HG03045 (cell line): ENCODE measurements at regions not wholly inside any gene's neighbourhood (a gene's known extent, or its start where the extent isn't known, plus 50 kb on each side); places are given as distances from the start of the nearest gene placed in this dataset.
"Not testable (repeated sequence)": the region's sequence is repeated elsewhere in the genome, so short reads cannot be mapped to it uniquely, and the experiment has no call there.

ENCODE experiments used
- ATAC-seq: cut with Tn5 transposase; IDR thresholded peaks from one replicate; pipeline ENCODE4 v1.9.1; 2021; ENCODE audit warnings: mild to moderate bottlenecking, moderate library complexity; ENCODE audit not compliant: unreplicated experiment

DNA sequence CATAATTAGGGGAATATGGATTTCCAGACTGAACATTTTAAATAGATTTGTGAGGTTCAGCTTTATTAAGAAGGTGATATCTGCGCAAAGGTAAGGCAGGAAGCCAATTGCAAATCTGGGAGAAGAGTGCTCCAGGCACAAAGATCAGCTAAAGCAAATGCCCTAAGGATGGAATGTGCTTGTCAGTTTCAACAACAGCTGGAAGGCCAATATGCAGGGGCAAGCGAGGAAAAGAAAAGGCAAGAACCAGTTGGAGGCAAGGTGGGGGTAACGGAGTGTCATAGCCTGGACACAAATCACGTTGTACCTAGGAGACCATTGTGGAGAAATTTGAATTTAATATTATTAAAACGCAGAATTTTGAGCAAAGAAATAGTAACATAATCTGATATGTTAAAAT, 1710.3 kb upstream of the PCDH7 start:
- no peak for ATAC-seq

DNA sequence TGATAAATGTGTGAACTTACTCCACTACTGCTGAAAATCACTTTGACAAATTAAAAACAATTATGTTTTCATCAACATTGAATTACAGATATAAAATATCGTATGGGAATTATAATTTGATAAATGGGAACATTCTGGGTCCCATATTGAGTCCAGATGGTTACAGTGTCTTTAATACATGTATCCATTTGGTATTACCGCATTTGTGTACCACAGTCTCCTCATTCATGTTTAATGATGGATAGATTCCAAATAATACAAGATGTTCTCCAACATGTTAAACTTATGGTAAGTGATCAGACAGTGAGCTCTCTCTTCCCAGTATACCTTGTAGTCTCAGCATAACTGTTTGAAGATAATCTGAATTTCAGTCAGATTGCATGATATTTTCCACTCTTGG, 1706.8 kb upstream of the PCDH7 start:
- ATAC-seq, result no peak

DNA sequence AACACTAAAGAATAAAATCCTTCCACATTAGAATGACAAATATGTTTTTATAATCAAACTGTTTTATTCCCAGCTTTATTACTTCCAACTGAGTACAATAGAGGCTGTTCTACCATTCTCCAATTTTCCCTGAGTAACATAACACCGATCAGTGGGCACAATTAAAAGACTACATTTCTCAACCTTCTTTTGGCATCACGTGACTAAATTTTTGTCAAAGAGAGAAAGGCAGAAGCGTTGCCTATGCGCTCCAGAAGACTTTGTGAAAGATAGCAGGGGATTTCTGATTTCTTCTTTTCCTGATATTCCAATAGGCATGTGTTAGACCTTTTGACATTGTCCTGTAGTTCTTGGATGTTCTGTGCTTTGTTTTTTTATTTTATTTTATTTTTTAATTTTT, 1705.6 kb upstream of the PCDH7 start:
- ATAC-seq, result no peak

DNA sequence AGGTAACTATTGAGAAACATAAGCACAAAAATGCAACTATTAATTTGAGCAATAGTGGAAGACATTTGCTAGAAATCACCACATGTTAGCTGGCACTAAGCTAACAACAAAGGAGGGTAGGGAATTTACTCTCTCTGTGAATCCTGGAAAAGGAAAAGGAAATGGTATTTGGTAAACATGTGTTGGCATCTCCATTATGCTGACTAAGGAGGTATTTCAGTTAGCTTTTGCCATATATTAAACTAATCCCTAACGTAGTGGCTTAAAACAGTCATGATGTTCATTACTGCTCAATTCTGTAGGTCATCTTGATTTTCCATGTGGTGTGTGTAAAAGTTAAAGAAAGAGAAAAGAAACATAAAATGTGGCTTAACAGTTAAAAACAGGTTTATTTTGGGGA, 1686.5 kb upstream of the PCDH7 start:
- no peak for ATAC-seq

DNA sequence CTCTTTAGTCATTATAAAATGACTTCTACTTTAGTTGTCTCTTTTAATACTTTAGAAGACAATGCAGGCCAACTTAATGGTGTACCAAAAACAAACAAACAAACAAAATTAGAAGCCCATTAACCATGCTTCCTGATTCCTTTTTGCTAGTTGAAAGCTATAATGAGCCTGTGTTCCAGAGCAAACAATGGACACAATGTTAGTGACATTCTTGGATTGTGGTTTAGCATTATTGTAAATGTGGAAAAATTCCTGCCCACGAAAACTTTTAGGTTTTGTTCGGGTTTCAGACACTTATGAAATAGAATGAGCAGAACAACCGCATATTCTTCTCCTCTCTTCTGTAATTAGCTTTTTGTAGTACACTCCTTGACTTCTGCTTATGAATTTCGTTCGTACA, 1682.7 kb upstream of the PCDH7 start:
- no peak for ATAC-seq

DNA sequence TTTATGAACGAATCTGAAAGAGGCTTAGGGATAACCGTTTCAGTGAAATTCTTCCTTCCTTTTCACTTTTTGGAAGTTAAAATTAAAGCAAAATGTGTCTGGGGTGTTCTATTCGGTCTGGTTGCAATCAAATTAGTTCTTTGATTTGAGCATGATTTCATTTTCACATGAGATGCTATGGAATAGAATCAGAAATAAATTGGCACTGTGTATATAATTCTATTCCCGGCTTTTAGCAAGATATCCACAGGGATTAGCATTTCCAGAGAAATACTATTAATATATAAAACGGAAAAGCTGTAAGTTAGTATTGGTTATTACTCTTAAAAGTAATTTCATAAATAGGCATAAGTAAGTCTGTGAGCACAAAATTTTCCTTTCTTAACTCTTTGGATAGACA, 1676.8 kb upstream of the PCDH7 start:
- no peak for ATAC-seq

DNA sequence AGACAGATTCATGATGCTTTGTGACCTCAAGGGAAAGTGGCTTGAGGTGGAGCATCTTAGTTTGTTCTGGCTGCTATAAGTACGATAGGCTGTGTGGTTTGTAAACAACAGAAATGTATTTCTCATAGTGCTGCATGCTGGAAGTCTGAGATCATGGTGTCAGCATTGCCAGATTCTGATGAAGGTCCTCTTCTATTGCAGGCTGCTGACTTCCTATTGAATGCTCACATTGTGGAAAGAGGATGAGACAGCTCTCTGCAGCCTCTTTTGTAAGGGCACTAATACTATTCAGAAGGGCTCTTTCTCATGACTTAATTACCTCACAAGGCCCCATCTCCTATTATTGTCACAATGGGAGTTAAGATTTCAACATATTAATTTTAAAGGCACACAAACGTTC, 1674.0 kb upstream of the PCDH7 start:
- ATAC-seq, result no peak

DNA sequence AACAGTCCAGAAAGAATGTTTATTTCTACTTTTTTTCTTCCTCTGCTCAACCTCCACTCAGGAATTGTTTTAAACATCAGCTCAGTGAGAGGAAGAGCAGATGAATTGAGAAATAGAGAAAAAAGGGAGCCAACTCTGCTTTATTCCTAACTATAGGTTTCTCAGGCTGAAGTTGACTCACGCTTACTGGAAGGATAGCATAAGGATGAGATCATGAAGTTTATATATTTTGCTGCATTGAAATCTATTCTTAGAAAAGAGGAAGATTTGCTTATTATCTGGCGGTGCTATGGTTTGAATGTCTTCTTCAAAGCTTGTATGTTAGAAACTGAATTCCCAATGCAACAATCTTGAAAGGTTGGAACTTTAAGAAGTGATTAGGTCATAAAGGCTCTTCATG, 1673.4 kb upstream of the PCDH7 start:
- no peak for ATAC-seq

DNA sequence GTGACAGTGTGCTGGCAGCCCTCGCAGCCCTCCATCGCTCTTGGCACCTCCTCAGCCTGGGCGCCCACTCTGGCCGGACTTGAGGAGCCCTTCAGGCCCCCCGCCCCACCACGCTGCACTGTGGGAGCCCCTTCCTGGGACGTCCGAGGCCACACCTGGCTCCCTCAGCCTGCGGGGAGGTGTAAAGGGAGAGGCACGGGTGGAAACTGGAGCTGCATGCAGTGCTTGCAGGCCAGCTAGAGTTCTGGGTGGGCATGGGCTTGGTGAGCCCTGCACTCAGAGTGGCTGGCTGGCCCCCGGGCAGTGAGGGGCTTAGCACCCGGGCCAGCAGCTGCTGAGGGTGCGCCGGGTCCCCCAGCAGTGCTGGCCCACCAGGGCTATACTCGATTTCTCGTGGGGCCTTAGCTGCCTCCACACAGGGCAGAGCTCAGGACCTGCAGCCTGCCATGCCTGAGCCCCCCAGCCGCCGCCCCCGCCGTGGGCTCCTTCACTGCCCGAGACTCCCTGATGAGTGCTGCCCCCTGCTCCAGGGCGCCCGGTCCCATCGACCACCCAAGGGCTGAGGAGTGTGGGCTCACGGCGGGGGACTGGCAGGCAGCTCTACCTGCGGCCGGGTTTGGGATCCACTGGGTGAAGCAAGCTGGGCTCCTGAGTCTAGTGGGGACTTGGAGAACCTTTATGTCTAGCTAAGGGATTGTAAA, 1672.7 kb upstream of the PCDH7 start:
- no peak for ATAC-seq

DNA sequence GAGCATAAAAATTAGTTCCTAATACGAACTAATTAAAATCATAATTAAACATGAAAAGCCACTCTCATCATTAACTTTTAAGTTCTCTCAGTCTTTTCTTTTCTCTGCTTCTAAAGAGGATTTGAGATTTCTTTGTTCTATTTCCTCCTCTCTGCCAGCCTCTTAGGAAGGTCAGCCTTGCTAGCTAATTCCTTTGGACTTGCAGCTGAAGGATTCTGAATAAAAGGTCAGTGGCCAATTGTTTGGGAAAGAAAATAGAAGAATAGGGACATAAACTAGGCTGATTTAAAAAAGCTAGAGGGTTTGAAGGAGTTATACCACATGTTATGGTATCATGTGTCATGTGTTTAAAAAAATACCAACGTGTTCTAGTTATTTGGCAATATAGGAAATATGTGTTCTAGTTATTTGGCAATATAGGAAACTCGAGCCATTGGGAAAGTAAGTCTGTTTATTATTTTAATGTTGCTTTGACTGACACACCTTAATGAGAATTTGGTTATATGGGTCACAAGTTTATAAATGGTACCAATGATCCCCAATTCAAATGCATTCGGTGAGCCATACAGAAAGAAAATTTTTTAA, 1668.7 kb upstream of the PCDH7 start:
- ATAC-seq, result no peak

DNA sequence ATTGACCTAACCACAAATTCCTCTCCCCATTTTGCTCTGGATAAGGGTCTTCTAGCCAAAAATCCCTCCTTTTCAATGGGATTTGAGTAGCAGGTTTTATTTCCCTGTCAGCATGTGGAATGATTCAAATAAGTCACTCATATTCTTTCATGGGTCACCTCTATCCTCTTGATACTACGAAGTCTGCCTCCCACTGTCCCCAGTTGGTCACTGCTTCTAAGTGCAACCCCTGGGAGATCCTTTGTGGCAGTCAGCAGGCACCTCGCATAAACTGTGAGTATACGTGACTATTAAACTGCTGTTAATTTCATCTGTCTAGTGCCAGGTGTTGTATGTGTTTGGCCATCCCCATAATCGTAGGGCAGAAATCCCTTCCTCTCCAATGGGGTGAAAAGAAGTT, 1667.9 kb upstream of the PCDH7 start:
- ATAC-seq, result no peak

DNA sequence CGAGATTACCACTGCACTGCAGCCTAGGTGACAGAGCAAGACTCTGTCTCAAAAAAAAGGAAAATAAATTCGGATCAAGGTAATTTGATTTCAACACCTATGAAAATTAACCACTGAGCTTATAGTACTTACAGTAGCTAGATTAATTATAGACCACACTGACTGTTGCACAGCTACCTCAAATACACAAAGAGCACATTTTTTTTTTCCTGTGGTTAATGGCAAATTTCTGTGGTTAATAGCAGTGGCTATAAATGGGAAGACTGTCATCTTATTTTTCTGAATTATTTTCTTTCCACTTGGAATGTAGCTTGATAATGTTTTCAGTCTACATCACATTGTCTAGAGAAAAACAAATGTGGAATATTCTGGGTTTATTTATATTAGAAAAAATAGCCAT, 1661.6 kb upstream of the PCDH7 start:
- no peak for ATAC-seq

DNA sequence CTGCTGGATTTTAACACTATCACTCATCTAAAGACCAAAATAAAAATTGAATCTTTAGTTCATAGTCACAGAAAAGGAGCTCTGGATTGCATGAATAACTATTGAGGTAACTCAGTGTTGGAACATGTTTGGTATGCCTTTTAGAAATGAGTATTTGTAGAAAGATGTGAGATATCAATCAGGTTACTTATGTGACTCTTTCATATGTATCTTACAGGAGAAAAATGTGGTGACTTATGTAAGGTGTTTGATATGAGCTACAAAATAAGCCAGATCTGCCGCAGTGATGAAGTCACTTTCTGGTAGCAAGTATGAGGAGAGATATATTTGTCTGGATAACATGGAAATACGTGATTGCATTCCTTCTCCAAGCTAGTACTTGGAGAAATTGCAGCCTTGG, 1653.3 kb upstream of the PCDH7 start:
- ATAC-seq, result no peak

DNA sequence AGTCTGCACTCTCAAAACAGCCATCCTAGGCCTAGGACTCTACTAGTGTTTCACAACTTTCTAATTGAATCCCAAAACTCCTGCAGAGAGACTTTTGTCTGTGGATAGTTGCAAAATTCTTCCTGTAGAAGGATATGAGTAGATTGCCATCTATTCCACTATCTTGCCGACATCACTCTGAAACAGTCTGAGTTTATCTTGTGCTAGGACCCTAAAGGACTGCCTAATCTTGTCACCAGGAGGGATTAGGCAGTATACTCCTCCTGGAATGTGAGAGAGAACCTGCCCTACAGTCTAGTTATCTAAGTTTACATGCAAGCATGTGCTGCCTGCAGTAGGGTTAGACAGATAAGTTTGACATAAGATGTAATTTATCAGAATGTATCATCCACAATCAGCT, 1646.6 kb upstream of the PCDH7 start:
- ATAC-seq, result no peak

DNA sequence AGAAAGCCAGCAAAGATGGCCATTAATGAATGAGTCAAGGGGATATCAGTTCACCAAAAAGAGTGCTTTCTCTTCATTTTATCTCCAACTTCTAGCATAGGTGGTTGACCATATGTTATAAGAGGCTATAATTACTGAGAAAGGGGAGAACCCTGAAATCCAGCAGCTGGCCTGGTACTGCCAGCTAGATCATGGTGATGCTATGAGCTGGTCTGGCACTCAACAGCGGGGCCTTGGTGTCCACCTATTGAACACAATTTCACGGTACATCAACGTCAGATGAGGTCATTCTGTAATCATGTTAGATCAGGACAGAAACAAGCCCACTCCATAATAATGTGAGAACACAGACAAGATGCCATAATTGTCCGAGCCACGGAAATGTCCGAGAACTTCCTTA, 1644.8 kb upstream of the PCDH7 start:
- ATAC-seq, result no peak

DNA sequence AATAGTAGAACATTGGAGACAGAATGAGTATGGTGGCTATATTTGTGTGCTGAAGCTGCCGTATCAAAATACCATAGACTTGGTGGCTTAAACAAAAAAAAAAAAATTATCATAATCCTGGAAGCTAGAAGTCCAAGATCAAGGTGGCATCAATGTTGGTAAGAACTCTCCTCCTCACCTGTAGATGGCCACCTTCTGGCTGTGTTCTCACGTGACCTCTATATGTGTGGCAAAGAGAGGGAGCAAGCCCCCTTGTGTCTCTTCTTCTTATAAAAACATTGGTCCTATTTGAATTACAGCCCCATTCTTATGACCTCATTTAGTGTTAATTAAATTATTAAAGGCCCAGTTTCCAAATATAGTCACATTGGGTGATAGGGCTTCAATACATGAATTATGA, 1640.9 kb upstream of the PCDH7 start:
- ATAC-seq, result no peak

DNA sequence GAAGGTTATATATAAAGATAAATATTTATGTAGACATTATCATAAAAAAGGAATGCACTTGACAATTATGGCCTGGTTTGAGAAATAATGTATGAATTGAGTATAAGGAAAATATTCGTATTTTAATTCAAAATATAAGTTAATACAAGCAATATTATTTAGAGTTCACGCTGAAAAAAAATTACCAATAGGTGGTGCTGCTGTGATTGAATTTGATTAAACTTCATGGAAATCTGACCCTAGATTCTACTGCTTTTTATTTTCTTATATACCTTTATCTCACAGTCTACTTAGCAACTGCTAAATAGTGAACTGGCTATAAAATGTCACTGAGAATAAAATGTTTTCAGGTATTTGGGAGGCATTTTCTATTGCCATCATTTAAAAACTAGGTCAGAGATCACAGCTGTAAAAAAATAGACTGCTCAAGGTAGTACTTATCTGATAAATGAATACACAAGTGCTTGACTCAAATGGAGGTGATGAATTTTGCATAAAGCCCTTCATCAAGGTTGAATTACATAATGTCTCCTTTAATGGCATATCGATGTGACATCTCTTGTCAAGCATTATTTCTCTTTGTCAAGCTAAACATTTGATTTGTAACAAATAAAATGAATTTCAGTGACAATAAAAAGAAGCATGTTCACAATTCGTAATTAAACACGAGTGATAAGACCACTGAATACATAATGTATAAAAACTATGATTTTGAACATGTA, 1638.8 kb upstream of the PCDH7 start:
- ATAC-seq, result no peak

DNA sequence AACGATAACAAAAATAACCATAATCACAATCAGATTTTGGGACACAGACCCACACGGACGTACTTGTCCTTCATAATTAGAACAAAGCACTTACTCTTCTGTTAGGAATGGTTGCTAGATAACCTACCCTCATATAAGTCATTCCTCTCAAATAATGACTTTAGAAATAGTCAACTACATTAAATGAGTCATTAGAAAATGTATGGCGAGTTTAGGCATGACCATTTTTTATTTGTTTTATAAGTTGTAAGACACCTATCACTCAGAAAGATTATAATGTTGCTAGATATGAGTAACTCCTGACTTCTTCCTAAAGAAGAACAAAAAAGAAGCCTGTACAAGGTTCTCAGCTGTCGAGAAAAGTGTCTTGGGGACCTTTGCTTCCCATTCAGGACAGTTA, 1637.5 kb upstream of the PCDH7 start:
- no peak for ATAC-seq

DNA sequence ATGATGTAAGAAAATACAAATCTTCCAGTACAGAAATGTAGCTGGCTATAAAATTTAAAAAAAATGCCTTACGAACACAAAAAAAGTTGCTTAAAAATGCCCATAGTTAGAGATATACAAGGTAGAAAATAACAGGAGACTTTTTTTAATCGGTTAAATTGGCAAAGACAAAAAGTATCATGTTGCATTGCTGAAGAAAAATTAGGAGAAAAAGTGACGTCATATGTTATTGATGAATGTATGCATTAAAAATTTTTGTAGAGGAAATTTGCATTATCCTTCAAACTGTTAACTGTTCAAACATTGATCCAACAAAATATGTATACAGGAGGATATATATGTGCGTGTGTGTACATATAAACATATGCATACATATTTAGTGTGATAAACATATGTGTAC, 1634.4 kb upstream of the PCDH7 start:
- ATAC-seq, result no peak

DNA sequence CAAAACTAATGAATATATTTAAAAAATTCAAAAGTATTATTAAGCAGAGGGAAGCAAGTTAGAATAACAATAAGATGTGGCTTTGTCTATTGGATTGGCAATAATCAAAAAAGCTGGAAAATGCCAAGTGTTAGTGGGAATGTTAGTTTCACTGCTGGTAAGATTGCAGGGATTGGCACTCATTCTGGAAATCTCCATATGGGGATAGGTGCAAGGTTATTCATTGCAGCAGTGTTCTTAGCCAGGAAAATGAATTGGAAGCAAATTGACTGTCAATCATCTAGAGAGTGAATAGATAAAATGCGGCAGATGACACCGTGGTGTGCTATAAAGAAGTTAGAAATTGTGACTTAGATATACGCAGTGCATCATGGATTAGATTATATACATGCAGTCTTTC, 1615.5 kb upstream of the PCDH7 start:
- no peak for ATAC-seq

DNA sequence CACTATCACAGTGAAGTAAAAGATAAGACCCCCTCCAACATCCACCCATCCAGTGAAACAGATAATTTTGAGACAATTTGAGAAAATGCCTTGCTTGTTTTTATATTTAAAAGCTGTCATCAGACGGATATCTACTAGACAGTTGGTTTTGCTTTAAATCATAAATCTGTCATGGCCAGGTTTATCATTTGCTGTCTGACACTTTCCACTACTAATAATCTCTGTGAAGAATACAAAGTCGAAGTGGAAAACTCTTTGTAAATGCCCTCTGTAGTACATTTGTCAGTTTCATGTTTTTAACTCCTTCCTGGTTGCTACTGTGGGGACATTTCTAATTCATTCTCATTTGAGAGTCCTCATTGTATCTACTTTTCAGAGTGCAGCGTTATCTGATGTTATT, 1606.2 kb upstream of the PCDH7 start:
- ATAC-seq, result no peak

DNA sequence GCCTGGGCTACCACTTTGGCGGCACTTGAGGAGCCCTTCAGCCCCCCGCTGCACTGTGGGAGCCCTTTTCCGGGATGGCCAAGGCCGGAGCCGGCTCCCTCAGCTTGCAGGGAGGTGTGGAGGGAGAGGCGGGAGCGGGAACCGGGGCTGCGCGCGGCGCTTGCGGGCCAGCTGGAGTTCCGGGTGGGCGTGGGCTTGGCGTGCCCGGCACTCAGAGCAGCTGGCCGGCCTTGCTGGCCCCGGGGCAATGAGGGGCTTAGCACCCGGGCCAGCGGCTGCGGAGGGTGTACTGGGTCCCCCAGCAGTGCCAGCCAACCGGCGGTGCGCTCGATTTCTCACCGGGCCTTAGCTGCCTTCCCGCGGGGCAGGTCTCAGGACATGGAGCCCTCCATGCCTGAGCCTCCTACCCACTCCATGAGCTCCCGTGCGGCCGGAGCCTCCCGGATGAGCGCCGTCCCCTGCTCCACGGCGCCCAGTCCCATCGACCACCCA, 1602.9 kb upstream of the PCDH7 start:
- not testable (repeated sequence) for ATAC-seq
